ENCODE measurements at regions not wholly inside any gene's neighbourhood (a gene's known extent, or its start where the extent isn't known, plus 50 kb on each side); places are given as distances from the start of the nearest gene placed in this dataset.

DNA sequence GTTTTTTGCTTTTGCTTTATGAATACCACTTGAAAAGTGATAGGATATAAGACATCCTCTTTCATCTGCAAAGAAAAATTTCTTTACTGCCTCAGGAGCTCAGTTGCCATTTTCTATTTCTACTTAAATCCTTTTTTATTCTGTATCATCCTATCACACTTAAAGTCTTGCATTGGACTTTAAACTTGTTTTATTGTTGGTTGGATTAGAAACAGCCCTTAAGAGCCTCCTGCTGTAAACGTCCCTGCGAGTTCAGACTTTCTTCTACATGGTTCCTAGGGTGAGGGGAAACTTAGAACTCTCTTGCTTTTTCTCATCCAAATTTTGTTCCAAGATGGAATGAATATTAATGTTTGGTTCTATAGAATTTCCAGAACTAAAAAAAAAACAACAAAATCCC lies 234.3 kb downstream of the JRKL start:
- H3K27me3 Mint-ChIP-seq (ENCODE audit: insufficient read depth) = no peaks in the 10 kb centered on the region
- DNase-seq = no peak
- no peak overlapping the region for H3K27ac Mint-ChIP-seq
- TF ChIP-seq CTCF (IDR thresholded peaks at IDR 0.05) = no peak
- no peak overlapping the region for H3K4me3 Mint-ChIP-seq
- H3K36me3 Mint-ChIP-seq (ENCODE audit: low read depth) = no peaks in the 10 kb centered on the region
- peaks cover 32% of the 10 kb centered on the region for H3K9me3 Mint-ChIP-seq
- H3K4me1 Mint-ChIP-seq (ENCODE audit: low read depth) = no peaks in the 10 kb centered on the region

- no peak for TF ChIP-seq CTCF (IDR thresholded peaks at IDR 0.05)
- no peak overlapping the region for H3K27ac Mint-ChIP-seq
- no peak for DNase-seq
- H3K36me3 Mint-ChIP-seq (ENCODE audit: low read depth) = no peaks in the 10 kb centered on the region
- H3K4me1 Mint-ChIP-seq (ENCODE audit: low read depth) = no peaks in the 10 kb centered on the region
- H3K9me3 Mint-ChIP-seq = peaks cover 28% of the 10 kb centered on the region
- H3K4me3 Mint-ChIP-seq = no peak overlapping the region
- H3K27me3 Mint-ChIP-seq (ENCODE audit: insufficient read depth) = no peaks in the 10 kb centered on the region
Measured at GRCh38 chr11:96627376-96627775, 237.6 kb downstream of the JRKL start.

DNA sequence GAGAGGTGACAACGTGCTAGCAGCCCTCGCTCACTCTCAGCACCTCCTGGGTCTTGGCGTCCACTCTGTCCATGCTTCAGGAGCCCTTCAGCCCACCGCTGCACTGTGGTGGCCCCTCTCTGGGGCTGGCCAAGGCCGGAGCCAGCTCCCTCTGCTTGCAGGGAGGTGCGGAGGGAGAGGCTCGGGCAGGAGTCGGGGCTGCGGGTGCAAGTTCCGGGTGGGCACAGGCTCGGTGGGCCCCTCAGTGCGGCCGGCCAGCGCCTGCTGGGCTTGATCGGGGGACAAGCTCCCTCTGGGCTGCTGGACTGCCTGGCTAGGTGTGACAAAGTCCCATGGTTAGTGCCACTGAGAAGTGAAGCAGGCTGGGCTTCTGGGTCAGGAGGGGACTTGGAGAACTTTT lies 245.8 kb downstream of the JRKL start:
- H3K27ac Mint-ChIP-seq = no peak overlapping the region
- DNase-seq = no peak
- H3K9me3 Mint-ChIP-seq = peaks cover 19% of the 10 kb centered on the region
- no peaks in the 10 kb centered on the region for H3K27me3 Mint-ChIP-seq (ENCODE audit: insufficient read depth)
- H3K4me3 Mint-ChIP-seq = no peak overlapping the region
- TF ChIP-seq CTCF (IDR thresholded peaks at IDR 0.05) = no peak
- 0 out of 2 replicates have a peak, but pooled peaks cover 4% of the 10 kb centered on the region for H3K36me3 Mint-ChIP-seq (ENCODE audit: low read depth)
- H3K4me1 Mint-ChIP-seq (ENCODE audit: low read depth) = no peaks in the 10 kb centered on the region

DNA sequence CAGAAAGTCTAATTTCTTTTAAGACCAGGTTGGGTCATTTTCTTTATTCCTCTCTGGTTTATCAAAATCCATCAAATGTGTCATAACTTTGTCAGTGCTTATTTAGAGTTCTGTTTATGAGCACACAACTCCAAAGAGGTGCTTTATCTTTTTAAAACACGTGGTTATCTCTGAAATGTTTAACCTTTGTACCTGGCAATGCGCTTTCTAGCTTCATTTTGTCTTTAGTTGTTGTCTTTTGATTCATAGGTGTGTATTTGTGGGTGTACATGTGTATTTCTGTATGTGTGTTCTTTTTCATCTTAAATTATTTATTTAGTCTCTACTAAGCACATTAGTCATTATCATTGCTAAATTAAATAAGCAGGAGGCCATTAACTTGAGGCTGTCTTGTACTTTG lies 251.4 kb downstream of the JRKL start:
- H3K27me3 Mint-ChIP-seq (ENCODE audit: insufficient read depth) = no peaks in the 10 kb centered on the region
- H3K27ac Mint-ChIP-seq = no peak overlapping the region
- no peaks in the 10 kb centered on the region for H3K4me1 Mint-ChIP-seq (ENCODE audit: low read depth)
- peaks cover 4% of the 10 kb centered on the region; the same call in 1 of the 2 replicates for H3K36me3 Mint-ChIP-seq (ENCODE audit: low read depth)
- H3K4me3 Mint-ChIP-seq = no peak overlapping the region
- TF ChIP-seq CTCF (IDR thresholded peaks at IDR 0.05) = no peak
- no peak for DNase-seq
- peaks cover 27% of the 10 kb centered on the region for H3K9me3 Mint-ChIP-seq

DNA sequence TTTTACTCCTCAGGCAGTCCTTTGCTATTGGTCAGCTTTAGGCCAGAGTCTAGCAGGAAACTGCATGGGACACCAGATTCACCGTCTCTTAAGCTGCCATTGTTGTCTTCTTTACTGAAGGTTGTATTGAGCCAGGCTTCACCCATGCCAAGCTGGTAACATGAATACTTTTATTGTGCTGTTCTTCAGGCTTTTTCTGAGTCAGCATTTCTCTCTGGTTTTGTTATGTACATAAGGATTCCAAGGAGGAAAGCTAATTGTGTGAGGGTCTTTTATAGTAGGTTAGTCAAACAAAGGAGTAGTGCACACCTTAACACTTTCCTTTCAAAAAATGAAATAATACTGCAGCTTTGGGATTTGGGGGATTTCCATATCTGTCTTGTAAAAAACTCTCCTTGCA lies 252.8 kb downstream of the JRKL start:
- no peak overlapping the region for H3K27ac Mint-ChIP-seq

More for the DNA sequence above, 252.8 kb downstream of the JRKL start:
- no peak for TF ChIP-seq CTCF (IDR thresholded peaks at IDR 0.05)
- Mint-ChIP-seq H3K4me1 (ENCODE audit: low read depth) (no peaks in the 10 kb centered on the region), H3K9me3 (peaks cover 19% of the 10 kb centered on the region), H3K4me3 (no peak overlapping the region), H3K27me3 (ENCODE audit: insufficient read depth) (no peaks in the 10 kb centered on the region), H3K36me3 (ENCODE audit: low read depth) (no peaks in the 10 kb centered on the region; the same call in 1 of the 2 replicates)
- DNase-seq = no peak
